Right atrium auricular region (tissue), 2 donors: ENCODE measurements at regions not wholly inside any gene's neighbourhood (a gene's known extent, or its start where the extent isn't known, plus 50 kb on each side); places are given as distances from the start of the nearest gene placed in this dataset.

Experiments
- DNase-seq: peaks from one replicate; pipeline ENCODE4 v3.0.0-alpha.2; 2019; ENCODE audit warnings: low spot score
- H3K27ac ChIP-seq, 2 donors: fragments of 200-600 bp; sonication (generic); 1 replicate in 1 of 2; 2 replicates in 1 of 2; pipeline ENCODE4 v1.5.1; 2016 to 2019
- H3K27me3 ChIP-seq, 2 donors: fragments of 200-600 bp; sonication (generic); one replicate each; pipeline versions ENCODE4 v1.5.1 to v1.6.0; 2017 to 2019
- H3K36me3 ChIP-seq: fragments of 200-600 bp; sonication (generic); one replicate; pipeline ENCODE4 v1.5.1; 2016
- H3K4me1 ChIP-seq, 2 donors: fragments of 200-600 bp; sonication (generic); one replicate each; pipeline versions ENCODE4 v1.5.1 to v1.6.0; 2017 to 2019
- H3K4me3 ChIP-seq, 2 donors: fragments of 200-600 bp; sonication (generic); 1 replicate in 1 of 2; 2 replicates in 1 of 2; pipeline ENCODE4 v1.5.1; 2017 to 2019; ENCODE audit warnings: mild to moderate bottlenecking in 1 of 2, moderate library complexity in 1 of 2
- H3K9me3 ChIP-seq, 2 donors: fragments of 200-600 bp; sonication (generic); one replicate each; pipeline ENCODE4 v1.5.1; 2019
- CTCF ChIP-seq, 2 donors: fragments of 200-600 bp; sonication (generic); IDR thresholded peaks; one replicate each; pipeline ENCODE4 v1.5.1; 2019; ENCODE audit warnings: antibody characterized with exemption in 2 of 2

- H3K27me3 ChIP-seq: no peaks in the 10 kb centered on the region
- H3K27ac ChIP-seq: no peak overlapping the region
- DNase-seq: no peak
- no peaks in the 10 kb centered on the region for H3K4me1 ChIP-seq
- TF ChIP-seq CTCF (IDR thresholded peaks at IDR 0.05): peak in 1 of 2 donors; percentile 25
- no peaks in the 10 kb centered on the region for H3K9me3 ChIP-seq
- H3K4me3 ChIP-seq: no peak overlapping the region
- no peaks in the 10 kb centered on the region for H3K36me3 ChIP-seq
These were observed 713.6 kb downstream of the TLE4 start for GRCh38 chr9:80285326-80285725.

DNA sequence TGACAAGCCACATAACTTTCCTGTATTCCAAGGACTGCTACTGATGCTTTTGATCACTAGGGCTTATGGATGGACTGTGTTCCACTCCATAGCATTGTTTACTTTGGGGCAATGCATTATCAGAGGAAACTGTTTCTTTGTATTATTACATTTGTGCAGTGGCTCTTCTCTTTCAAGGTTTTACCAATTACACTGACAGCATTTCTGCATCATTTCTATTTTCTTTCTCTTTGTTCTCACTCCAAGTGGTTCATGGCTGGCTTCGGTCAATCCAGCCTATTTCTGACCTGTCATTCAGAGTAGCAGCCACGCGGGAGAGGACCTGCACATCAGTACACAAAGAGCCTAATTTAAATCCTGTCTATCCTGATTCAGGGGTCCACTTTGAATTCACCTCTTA, 711.0 kb downstream of the TLE4 start:
- Histone ChIP-seq H3K9me3 (no peaks in the 10 kb centered on the region), H3K27ac (no peak overlapping the region), H3K4me1 (no peaks in the 10 kb centered on the region), H3K36me3 (no peaks in the 10 kb centered on the region), H3K27me3 (no peaks in the 10 kb centered on the region), H3K4me3 (no peak overlapping the region)
- TF ChIP-seq CTCF (IDR thresholded peaks at IDR 0.05): no peak
- DNase-seq: no peak

DNA sequence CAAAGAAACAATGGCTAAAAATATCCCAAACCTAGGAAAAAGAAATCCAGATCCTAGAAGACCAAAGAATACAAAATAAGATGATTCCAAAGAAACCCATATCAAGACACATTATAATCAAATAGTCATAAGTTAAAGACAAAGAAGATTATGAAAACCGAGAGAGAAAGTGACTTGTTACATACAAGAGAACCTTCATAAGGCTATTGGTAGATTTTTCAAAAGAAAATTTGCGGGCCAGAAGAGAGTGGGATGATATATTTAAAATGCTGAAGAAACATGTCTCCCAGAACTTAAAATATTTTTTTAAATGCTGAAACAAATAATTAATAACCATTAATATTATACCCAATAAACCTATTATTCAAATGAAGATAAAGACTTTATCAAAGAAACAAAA, 687.3 kb downstream of the TLE4 start:
- H3K36me3 ChIP-seq: no peaks in the 10 kb centered on the region
- peaks cover 0 to 31% of the 10 kb centered on the region in 2 donors for H3K9me3 ChIP-seq
- H3K27me3 ChIP-seq: no peaks in the 10 kb centered on the region
- no peak overlapping the region for H3K4me3 ChIP-seq
- H3K4me1 ChIP-seq: no peaks in the 10 kb centered on the region
- H3K27ac ChIP-seq: no peak overlapping the region
- TF ChIP-seq CTCF (IDR thresholded peaks at IDR 0.05): no peak
- DNase-seq: no peak

GRCh38 chr9:80251778-80252177, 680.0 kb downstream of the TLE4 start:
- H3K27ac ChIP-seq: no peak overlapping the region
- no peaks in the 10 kb centered on the region for H3K27me3 ChIP-seq
- TF ChIP-seq CTCF (IDR thresholded peaks at IDR 0.05): no peak
- no peak for DNase-seq
- no peak overlapping the region for H3K4me3 ChIP-seq
- no peaks in the 10 kb centered on the region for H3K36me3 ChIP-seq
- no peaks in the 10 kb centered on the region for H3K4me1 ChIP-seq
- H3K9me3 ChIP-seq: no peaks in the 10 kb centered on the region

GRCh38 chr9:80242022-80242421, 670.3 kb downstream of the TLE4 start:
- H3K36me3 ChIP-seq: no peaks in the 10 kb centered on the region
- DNase-seq: no peak

More at GRCh38 chr9:80242022-80242421, 670.3 kb downstream of the TLE4 start:
- TF ChIP-seq CTCF (IDR thresholded peaks at IDR 0.05): no peak
- Histone ChIP-seq H3K27ac (no peak overlapping the region), H3K4me3 (no peak overlapping the region), H3K27me3 (no peaks in the 10 kb centered on the region), H3K9me3 (peaks cover 0 to 4% of the 10 kb centered on the region in 2 donors), H3K4me1 (no peaks in the 10 kb centered on the region)
